Neuronal stem cell (in vitro differentiated cells): ENCODE measurements at regions not wholly inside any gene's neighbourhood (a gene's known extent, or its start where the extent isn't known, plus 50 kb on each side); places are given as distances from the start of the nearest gene placed in this dataset.

Experiments used
- DNase-seq: peaks from one replicate; pipeline ENCODE4 v3.0.0-alpha.2; 2013; ENCODE audit warnings: low spot score
- H2AFZ ChIP-seq: one replicate; pipeline ENCODE4 v1.6.1; 2013; ENCODE audit warnings: mild to moderate bottlenecking, low read length, inconsistent platforms
- H2AK5ac ChIP-seq: 2 replicates; pipeline ENCODE4 v1.6.1; 2013; ENCODE audit warnings: low read depth, mild to moderate bottlenecking, inconsistent platforms, low read length, moderate library complexity, mixed read lengths
- H2BK120ac ChIP-seq: 2 replicates; pipeline ENCODE4 v1.6.1; 2013; ENCODE audit warnings: low read depth, mild to moderate bottlenecking, inconsistent platforms, low read length, moderate library complexity, mixed read lengths
- H2BK12ac ChIP-seq: one replicate; pipeline ENCODE4 v1.6.1; 2013; ENCODE audit warnings: low read length, inconsistent platforms
- H2BK15ac ChIP-seq: 2 replicates; pipeline ENCODE4 v1.6.1; 2013; ENCODE audit warnings: mild to moderate bottlenecking, low read length, inconsistent platforms, mixed read lengths
- H2BK5ac ChIP-seq: one replicate; pipeline ENCODE4 v1.6.1; 2013; ENCODE audit warnings: inconsistent platforms, mild to moderate bottlenecking, low read length, moderate library complexity
- H3K14ac ChIP-seq: one replicate; pipeline ENCODE4 v1.6.1; 2013; ENCODE audit warnings: low read length, inconsistent platforms
- H3K18ac ChIP-seq: 2 replicates; pipeline ENCODE4 v1.6.1; 2013; ENCODE audit warnings: low read length, inconsistent platforms
- H3K23ac ChIP-seq: 2 replicates; pipeline ENCODE4 v1.6.1; 2013; ENCODE audit warnings: low read depth, mild to moderate bottlenecking, mixed read lengths, low read length, inconsistent platforms; ENCODE audit not compliant: poor library complexity
- H3K27ac ChIP-seq: replicated peaks from 3 replicates; pipeline ENCODE4 v1.5.1; 2013; ENCODE audit warnings: low read length, inconsistent platforms
- H3K27me3 ChIP-seq, 3 experiments: 2 replicates each; pipeline ENCODE4 v1.6.1; 2013; ENCODE audit warnings: low read length in 3 of 3, mild to moderate bottlenecking in 2 of 3, inconsistent platforms in 1 of 3, low read depth in 1 of 3, mixed read lengths in 1 of 3, moderate library complexity in 1 of 3; ENCODE audit not compliant: control insufficient read depth in 3 of 3, insufficient read depth in 3 of 3
- H3K36me3 ChIP-seq, 2 donors: replicated peaks in 1 of 2; 2 replicates each; pipeline ENCODE4 v1.6.1; 2013; ENCODE audit warnings: low read length in 2 of 2; ENCODE audit not compliant: control insufficient read depth in 2 of 2, insufficient read depth in 2 of 2
- H3K4ac ChIP-seq: 2 replicates; pipeline ENCODE4 v1.6.1; 2013; ENCODE audit warnings: inconsistent platforms, mild to moderate bottlenecking, low read length, moderate library complexity
- H3K4me1 ChIP-seq, 2 donors: 1 replicate in 1 of 2; 2 replicates in 1 of 2; pipeline ENCODE4 v1.6.1; 2013; ENCODE audit warnings: low read length in 2 of 2, low read depth in 1 of 2; ENCODE audit not compliant: control insufficient read depth in 2 of 2, insufficient read depth in 1 of 2
- H3K4me2 ChIP-seq: one replicate; pipeline ENCODE4 v1.6.1; 2013; ENCODE audit warnings: mild to moderate bottlenecking, low read length, inconsistent platforms; ENCODE audit not compliant: insufficient read depth, poor library complexity, severe bottlenecking
- H3K4me3 ChIP-seq, 2 donors: 2 replicates each; pipeline ENCODE4 v1.5.1; 2013; ENCODE audit warnings: low read length in 2 of 2, mild to moderate bottlenecking in 2 of 2, inconsistent platforms in 1 of 2, moderate library complexity in 1 of 2
- H3K79me1 ChIP-seq: one replicate; pipeline ENCODE4 v1.6.1; 2013; ENCODE audit warnings: low read depth, mild to moderate bottlenecking, inconsistent platforms, low read length, moderate library complexity
- H3K9ac ChIP-seq: one replicate; pipeline ENCODE4 v1.6.1; 2013; ENCODE audit warnings: mild to moderate bottlenecking, low read depth, low read length, inconsistent platforms; ENCODE audit not compliant: poor library complexity
- H3K9me3 ChIP-seq, 2 donors: replicated peaks in 1 of 2; 2 replicates each; pipeline versions ENCODE3 to v1.6.1; 2013; ENCODE audit warnings: low read length in 2 of 2, mild to moderate bottlenecking in 2 of 2, inconsistent platforms in 1 of 2, low read depth in 1 of 2, mixed read lengths in 1 of 2, moderate library complexity in 1 of 2; ENCODE audit not compliant: control insufficient read depth in 2 of 2, insufficient read depth in 1 of 2
- H4K8ac ChIP-seq: one replicate; pipeline ENCODE4 v1.6.1; 2013; ENCODE audit warnings: low read depth, mild to moderate bottlenecking, inconsistent platforms, low read length, moderate library complexity
- H4K91ac ChIP-seq: one replicate; pipeline ENCODE4 v1.6.1; 2013; ENCODE audit warnings: low read length, low read depth, mild to moderate bottlenecking, inconsistent platforms; ENCODE audit not compliant: poor library complexity
- WGBS, 2 donors: extraction: QIAGEN DNeasy Blood & Tissue Kit; methylation state at CpG; one replicate each; pipeline ENCODE4 v1.1.7; 2013; ENCODE audit warnings: missing lambda C conversion rate in 2 of 2, mixed read lengths in 1 of 2; ENCODE audit not compliant: insufficient read length in 2 of 2, insufficient replicate concordance in 1 of 2; ENCODE audit errors: extremely low coverage in 2 of 2; 5-methylcytosine and 5-hydroxymethylcytosine counted together

DNA sequence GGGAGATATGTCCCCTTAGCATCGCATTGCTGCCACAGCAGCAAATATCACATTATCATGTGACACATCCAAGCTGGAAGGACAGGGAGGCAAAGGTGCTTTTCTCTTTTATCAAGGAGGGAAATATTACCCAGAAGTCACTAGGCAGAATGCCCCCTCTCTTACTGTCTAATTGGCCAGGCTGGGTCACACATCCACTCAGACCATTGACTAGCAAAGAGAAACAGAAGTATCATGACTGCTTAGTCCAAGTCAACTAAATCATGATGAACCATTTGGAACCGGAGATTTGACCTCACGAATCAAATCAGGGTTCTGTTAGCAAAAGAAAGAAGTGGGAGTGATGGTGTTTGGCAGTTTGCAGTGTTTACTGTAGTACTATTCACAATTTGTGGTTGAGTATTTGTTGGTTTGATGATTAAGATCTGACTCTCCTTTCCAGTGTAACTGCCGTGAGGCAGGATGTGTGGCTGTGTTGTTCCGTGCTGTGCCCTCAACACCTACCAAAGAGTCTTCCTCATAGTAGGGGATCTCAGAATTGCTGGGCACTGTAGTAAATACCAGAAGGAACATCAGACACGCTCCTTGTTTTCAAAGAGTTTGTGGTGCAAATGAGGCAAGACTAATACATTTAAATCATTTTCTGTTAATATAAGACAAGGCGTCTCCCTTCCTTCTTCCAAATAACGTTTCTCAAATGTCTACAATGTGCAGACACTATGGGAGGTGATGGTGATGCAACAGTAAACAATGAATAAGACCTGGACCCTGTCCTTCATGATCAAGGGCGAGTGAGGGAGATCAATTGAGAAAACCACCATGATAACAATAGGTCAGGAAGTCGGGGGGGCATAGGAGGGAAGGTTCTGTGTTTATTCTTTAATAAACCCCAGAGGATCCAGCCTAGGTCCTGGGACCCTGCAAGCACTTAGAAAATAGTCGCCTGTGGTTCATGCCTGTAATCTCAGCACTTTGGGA lies 194.4 kb upstream of the CRY1 start:
- no peak overlapping the region for H4K8ac ChIP-seq
- H2AFZ ChIP-seq: no peak overlapping the region
- no peak overlapping the region for H3K23ac ChIP-seq
- no peak overlapping the region for H2BK5ac ChIP-seq
- no peaks in the 10 kb centered on the region for H3K36me3 ChIP-seq
- no peak overlapping the region for H3K14ac ChIP-seq
- no peak overlapping the region for H3K4me2 ChIP-seq
- peaks cover 0 to 1% of the 10 kb centered on the region in 2 donors for H3K4me1 ChIP-seq
- no peak overlapping the region for H3K27ac ChIP-seq
- no peak for DNase-seq
- H3K9ac ChIP-seq: no peak overlapping the region
- H2BK120ac ChIP-seq: no peak overlapping the region
- H3K18ac ChIP-seq: no peak overlapping the region
- H3K4me3 ChIP-seq: no peak overlapping the region
- no peaks in the 10 kb centered on the region for H3K9me3 ChIP-seq
- H3K79me1 ChIP-seq: no peaks in the 10 kb centered on the region
- H3K27me3 ChIP-seq: peaks cover 0 to 6% (median 0%) of the 10 kb centered on the region in 3 experiments
- no peak overlapping the region for H2AK5ac ChIP-seq
- WGBS, 2 donors: no CpG with 5 or more reads among the region's 11 CpGs
- H2BK15ac ChIP-seq: no peak overlapping the region
- H2BK12ac ChIP-seq: no peak overlapping the region
- H4K91ac ChIP-seq: no peak overlapping the region
- no peak overlapping the region for H3K4ac ChIP-seq

DNA sequence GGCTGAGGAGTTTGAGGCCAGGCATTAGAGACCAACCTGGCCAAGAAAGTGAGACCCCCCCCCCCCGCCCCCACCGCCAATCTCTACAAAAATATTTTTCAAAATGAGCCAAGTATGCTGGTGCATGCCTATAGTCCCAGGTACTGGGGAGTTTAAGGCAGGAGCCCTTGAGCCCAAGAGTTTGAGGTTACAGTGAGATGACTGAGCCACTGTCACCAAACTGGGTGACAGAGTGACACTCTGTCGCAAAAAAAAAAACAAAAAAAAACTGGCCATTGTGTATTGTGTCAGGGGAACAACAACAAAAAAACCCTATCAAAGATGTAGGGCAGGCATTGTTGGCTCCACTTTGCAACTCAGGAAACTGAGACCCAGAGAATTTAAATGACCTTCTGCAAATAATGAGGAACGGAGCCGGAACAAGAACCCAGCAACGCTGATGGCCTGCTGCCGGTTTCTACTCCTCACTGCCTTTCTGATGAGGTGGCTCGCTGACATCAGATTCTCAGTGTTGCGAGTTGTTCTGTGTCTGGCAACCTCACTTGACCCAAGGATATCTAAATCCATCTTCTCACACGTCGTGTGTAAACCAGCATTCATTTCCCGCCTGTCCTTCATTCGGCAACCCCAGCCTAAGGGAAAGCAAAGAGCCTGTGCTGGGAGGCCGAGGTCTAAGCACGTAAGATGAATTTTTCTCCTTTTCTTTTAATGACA lies 195.2 kb upstream of the CRY1 start:
- H2BK12ac ChIP-seq: no peak overlapping the region
- no peak overlapping the region for H3K4me2 ChIP-seq
- no peak overlapping the region for H3K4ac ChIP-seq
- H3K23ac ChIP-seq: no peak overlapping the region
- H3K4me1 ChIP-seq: peaks cover 0 to 1% of the 10 kb centered on the region in 2 donors
- H2BK15ac ChIP-seq: no peak overlapping the region
- H3K79me1 ChIP-seq: no peaks in the 10 kb centered on the region
- no peak overlapping the region for H4K8ac ChIP-seq
- H3K14ac ChIP-seq: no peak overlapping the region
- H2AFZ ChIP-seq: no peak overlapping the region
- no peak overlapping the region for H3K9ac ChIP-seq
- no peak overlapping the region for H2BK120ac ChIP-seq
- WGBS, 2 donors: no CpG with 5 or more reads among the region's 15 CpGs
- no peak overlapping the region for H3K4me3 ChIP-seq
- H3K27ac ChIP-seq: no peak overlapping the region
- H3K9me3 ChIP-seq: no peaks in the 10 kb centered on the region
- no peak overlapping the region for H2AK5ac ChIP-seq
- no peak for DNase-seq
- H3K36me3 ChIP-seq: no peaks in the 10 kb centered on the region
- peaks cover 0 to 6% (median 0%) of the 10 kb centered on the region in 3 experiments for H3K27me3 ChIP-seq
- H4K91ac ChIP-seq: no peak overlapping the region
- H3K18ac ChIP-seq: no peak overlapping the region
- no peak overlapping the region for H2BK5ac ChIP-seq

DNA sequence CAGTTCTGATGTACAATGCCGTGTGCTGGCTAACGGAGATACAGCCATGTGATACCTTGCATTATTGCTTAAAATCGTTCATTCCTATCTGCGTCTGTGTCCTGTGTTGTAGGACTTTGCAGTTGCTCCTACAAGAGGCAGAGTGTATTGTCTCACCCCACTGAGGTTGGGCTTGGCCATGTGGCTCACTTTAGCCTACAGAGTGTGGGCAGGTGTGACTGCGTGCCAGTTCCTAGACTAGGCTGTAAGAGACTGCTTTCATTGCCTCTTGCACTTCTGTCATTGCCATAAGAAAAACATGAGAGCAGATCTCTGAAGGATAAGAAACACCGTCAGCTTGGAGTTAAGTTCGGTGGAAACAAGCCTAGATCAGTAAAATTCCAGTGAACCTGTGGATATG lies 197.7 kb upstream of the CRY1 start:
- H3K36me3 ChIP-seq: no peaks in the 10 kb centered on the region
- H2BK15ac ChIP-seq: no peak overlapping the region
- H2BK12ac ChIP-seq: no peak overlapping the region
- no peak overlapping the region for H3K4me2 ChIP-seq
- no CpG with 5 or more reads among the region's 7 CpGs for WGBS, 2 donors
- DNase-seq: no peak
- no peak overlapping the region for H3K4ac ChIP-seq
- peaks cover 0 to 1% of the 10 kb centered on the region in 2 donors for H3K4me1 ChIP-seq
- H2BK120ac ChIP-seq: no peak overlapping the region
- H3K18ac ChIP-seq: no peak overlapping the region
- no peaks in the 10 kb centered on the region for H3K9me3 ChIP-seq
- no peak overlapping the region for H4K91ac ChIP-seq
- H2AFZ ChIP-seq: no peak overlapping the region
- H2BK5ac ChIP-seq: no peak overlapping the region
- H2AK5ac ChIP-seq: no peak overlapping the region
- H4K8ac ChIP-seq: no peak overlapping the region
- no peak overlapping the region for H3K27ac ChIP-seq
- no peaks in the 10 kb centered on the region for H3K79me1 ChIP-seq
- no peak overlapping the region for H3K9ac ChIP-seq
- H3K14ac ChIP-seq: no peak overlapping the region
- no peak overlapping the region for H3K23ac ChIP-seq
- H3K4me3 ChIP-seq: no peak overlapping the region
- H3K27me3 ChIP-seq: peaks cover 0 to 10% (median 0%) of the 10 kb centered on the region in 3 experiments

DNA sequence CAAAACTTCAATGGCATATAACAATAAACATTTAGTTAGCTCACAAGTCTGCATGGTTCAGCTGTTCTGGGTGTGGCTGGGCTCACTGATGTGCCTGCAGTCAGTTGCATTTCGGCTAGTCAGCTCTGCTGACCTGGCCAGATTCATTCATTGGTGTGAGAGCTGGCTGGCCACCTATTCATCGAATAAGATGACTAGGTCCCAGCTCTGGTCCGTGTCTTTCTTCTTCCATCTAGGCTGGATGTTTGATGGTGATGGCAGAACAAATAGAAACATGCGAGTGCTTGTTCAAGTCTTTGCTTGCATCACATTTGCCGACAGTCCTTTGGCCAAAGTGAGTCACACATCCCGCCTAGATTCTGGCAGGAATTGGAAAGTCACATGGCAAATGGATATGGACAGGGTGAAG lies 203.3 kb upstream of the CRY1 start:
- Histone ChIP-seq H3K4me2 (no peak overlapping the region), H3K27ac (no peak overlapping the region), H2BK15ac (no peak overlapping the region), H3K9me3 (no peaks in the 10 kb centered on the region), H3K36me3 (no peaks in the 10 kb centered on the region), H3K4me3 (no peak overlapping the region), H4K8ac (no peak overlapping the region), H3K9ac (no peak overlapping the region), H2BK120ac (no peak overlapping the region), H2BK12ac (no peak overlapping the region), H3K4me1 (no peaks in the 10 kb centered on the region), H2AFZ (no peak overlapping the region), H3K23ac (no peak overlapping the region), H3K4ac (no peak overlapping the region), H3K14ac (no peak overlapping the region), H2BK5ac (no peak overlapping the region), H3K18ac (no peak overlapping the region), H3K27me3 (peaks cover 0 to 13% (median 0%) of the 10 kb centered on the region in 3 experiments), H2AK5ac (no peak overlapping the region), H4K91ac (no peak overlapping the region), H3K79me1 (no peaks in the 10 kb centered on the region)
- DNase-seq: no peak
- WGBS, 2 donors: no CpG with 5 or more reads among the region's 6 CpGs
